GM06990 (cell line): ENCODE measurements at regions not wholly inside any gene's neighbourhood (a gene's known extent, or its start where the extent isn't known, plus 50 kb on each side); places are given as distances from the start of the nearest gene placed in this dataset.

Experiments
- DNase-seq: peaks from one replicate; pipeline ENCODE4 v3.0.0-alpha.2; 2011; ENCODE audit not compliant: insufficient read length; ENCODE audit errors: extremely low read depth
- H3K27me3 ChIP-seq: replicated peaks from 2 replicates; pipeline ENCODE4 v1.6.0; 2011; ENCODE audit warnings: low read length; ENCODE audit not compliant: control insufficient read depth, insufficient read depth
- H3K36me3 ChIP-seq: 2 replicates; pipeline ENCODE4 v1.5.1; 2011; ENCODE audit warnings: low read length; ENCODE audit not compliant: control insufficient read depth, insufficient read depth
- H3K4me3 ChIP-seq: replicated peaks from 2 replicates; pipeline ENCODE4 v1.5.1; 2011; ENCODE audit warnings: low read depth, mild to moderate bottlenecking, control low read depth, low read length
- CTCF ChIP-seq: IDR thresholded peaks from 2 replicates; pipeline ENCODE4 v1.5.1; 2011; ENCODE audit warnings: low read length, control low read depth, mild to moderate bottlenecking, inconsistent platforms; ENCODE audit not compliant: insufficient read depth, poor library complexity, severe bottlenecking

DNA sequence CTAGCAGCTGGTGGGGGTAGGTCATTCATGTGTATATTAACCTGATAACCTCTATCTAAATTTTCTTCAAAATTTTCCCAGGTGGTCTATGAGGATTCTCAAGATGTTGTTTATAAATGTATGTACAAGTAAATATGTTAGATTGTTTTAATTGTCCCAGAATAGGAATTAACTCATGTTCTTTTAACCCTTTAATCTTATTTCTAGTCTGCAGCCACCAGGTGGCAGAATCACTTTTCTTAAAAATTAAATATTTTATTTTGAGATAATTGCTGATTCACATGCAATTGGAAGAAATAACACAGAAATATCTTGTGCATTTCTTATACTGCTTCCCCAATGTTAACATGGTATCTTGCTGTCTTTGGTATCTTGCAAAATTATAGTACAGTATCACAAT lies 589.5 kb downstream of the ARL4A start:
- Histone ChIP-seq H3K36me3 (no peaks in the 10 kb centered on the region), H3K4me3 (no peak overlapping the region), H3K27me3 (no peaks in the 10 kb centered on the region)
- peak; percentile 22 for TF ChIP-seq CTCF
- DNase-seq: no peak

DNA sequence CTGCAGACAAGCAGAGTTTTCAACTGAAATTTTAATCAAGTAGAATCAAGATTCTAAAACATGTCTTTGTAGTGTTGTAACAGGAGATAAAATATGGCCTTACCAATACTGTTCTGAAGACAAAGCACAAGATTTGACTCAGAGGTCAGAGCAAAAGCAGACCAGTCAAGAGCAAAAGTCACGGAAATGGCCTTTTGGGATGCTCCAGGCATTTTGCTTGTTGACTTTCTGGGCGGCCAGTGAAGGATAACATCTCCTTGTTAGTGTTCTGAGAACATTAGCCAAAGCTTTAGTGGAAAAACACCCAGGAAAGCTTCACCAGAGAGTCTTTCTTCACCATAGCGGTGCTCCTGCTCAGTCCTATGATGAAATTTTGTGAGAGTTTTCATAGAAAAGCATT lies 590.6 kb downstream of the ARL4A start:
- DNase-seq: no peak
- no peak overlapping the region for H3K4me3 ChIP-seq
- TF ChIP-seq CTCF: no peak

DNA sequence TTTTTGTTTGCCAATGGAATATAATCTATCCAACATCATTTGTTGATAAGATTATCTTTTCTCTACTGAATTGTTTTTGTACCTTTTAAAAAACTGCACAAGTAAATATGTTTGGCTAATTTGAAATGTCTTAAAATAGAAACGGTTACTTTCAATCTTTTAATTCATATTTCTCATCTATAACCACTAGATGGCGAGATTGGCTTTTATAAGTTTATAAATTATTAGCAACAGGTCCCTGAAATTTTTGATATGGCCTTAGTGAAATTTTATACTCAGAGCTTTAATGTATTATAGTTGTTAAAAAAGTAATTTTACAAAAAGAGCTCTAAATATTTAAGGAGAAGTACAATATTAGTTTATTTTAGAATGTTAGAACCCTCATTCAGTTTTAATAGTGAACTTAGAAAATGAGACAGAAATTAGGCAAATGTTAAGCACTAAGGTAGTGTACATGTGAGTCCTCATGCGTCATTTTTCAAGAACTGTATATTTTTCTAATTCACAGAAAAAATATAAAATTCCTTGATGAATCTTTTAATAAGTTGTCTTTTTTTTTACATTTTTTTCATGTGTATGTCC lies 592.5 kb downstream of the ARL4A start:
- H3K27me3 ChIP-seq: no peaks in the 10 kb centered on the region
- peak; percentile 16 for TF ChIP-seq CTCF
- no peaks in the 10 kb centered on the region for H3K36me3 ChIP-seq
- H3K4me3 ChIP-seq: no peak overlapping the region
- no peak for DNase-seq

More for the DNA sequence above, 590.6 kb downstream of the ARL4A start:
- no peaks in the 10 kb centered on the region for H3K36me3 ChIP-seq
- no peaks in the 10 kb centered on the region for H3K27me3 ChIP-seq

- Histone ChIP-seq H3K27me3 (no peaks in the 10 kb centered on the region), H3K4me3 (no peak overlapping the region), H3K36me3 (no peaks in the 10 kb centered on the region)
- TF ChIP-seq CTCF: no peak
- DNase-seq: no peak
Observed at GRCh38 chr7:13282377-13282980, 595.0 kb downstream of the ARL4A start.

GRCh38 chr7:13286916-13287315 lies 599.5 kb downstream of the ARL4A start:
- no peak overlapping the region for H3K4me3 ChIP-seq
- no peak for TF ChIP-seq CTCF
- no peaks in the 10 kb centered on the region for H3K36me3 ChIP-seq
- no peak for DNase-seq
- H3K27me3 ChIP-seq: no peaks in the 10 kb centered on the region
